ENCODE measurements at regions not wholly inside any gene's neighbourhood (a gene's known extent, or its start where the extent isn't known, plus 50 kb on each side); places are given as distances from the start of the nearest gene placed in this dataset.
"Not testable (repeated sequence)": the region's sequence is repeated elsewhere in the genome, so short reads cannot be mapped to it uniquely, and the experiment has no call there.

DNA sequence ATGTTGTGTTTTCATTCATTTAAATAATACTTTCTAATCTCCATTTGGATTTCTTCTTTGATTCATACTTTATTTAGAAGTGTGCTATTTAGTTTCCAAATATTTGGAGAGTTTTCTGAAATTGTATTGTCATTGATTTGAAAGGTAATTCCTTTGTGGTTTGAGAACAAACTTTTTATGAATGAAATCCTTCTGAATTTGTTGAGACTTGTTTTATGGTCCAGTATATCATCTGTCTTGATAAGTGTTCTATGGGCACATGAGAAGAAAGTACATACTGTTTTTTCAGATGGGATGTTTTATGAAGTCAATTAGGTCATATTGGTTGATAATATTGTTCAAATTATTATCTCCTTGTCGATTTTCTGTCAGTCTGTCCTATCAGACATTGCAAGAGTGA, 953.8 kb downstream of the NR2F1-AS1 start:
- Histone ChIP-seq H3K4me3 (ENCODE audit: low read length) (no peak overlapping the region), H3K27me3 (ENCODE audit: insufficient read depth, low read length) (no peaks in the 10 kb centered on the region), H3K9me3 (ENCODE audit: insufficient read depth, low read depth, low read length) (no peaks in the 10 kb centered on the region), H3K27ac (ENCODE audit: low read depth, low read length) (no peak overlapping the region), H3K4me1 (ENCODE audit: insufficient read depth, low read length) (no peaks in the 10 kb centered on the region), H3K9ac (ENCODE audit: low read depth, low read length) (no peak overlapping the region), H3K36me3 (ENCODE audit: insufficient read depth, low read length) (no peaks in the 10 kb centered on the region)
- WGBS, result 80% methylated on average over 1 of the region's 1 CpG

DNA sequence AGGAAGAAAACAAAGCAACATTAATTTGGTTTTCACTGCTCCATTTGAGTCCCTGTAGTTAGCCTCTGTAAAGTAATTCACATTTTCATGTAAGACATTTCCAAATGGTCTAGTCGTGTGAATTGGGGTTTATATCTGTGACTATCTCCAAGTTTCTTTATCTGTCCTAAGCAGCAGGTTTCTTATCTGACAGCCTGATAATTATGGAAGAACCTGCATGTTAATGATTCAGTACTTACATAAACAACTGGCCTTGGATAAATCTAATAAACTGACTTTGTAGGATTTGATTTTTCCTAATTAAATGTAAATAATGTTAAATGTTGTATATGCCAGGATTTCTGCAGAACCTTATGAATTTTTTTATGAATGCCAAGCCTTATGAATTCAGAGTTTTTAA, 964.9 kb downstream of the NR2F1-AS1 start:
- Histone ChIP-seq H3K4me3 (ENCODE audit: low read length) (no peak overlapping the region), H3K27ac (ENCODE audit: low read depth, low read length) (no peak overlapping the region), H3K36me3 (ENCODE audit: insufficient read depth, low read length) (no peaks in the 10 kb centered on the region), H3K9ac (ENCODE audit: low read depth, low read length) (no peak overlapping the region), H3K9me3 (ENCODE audit: insufficient read depth, low read depth, low read length) (no peaks in the 10 kb centered on the region), H3K4me1 (ENCODE audit: insufficient read depth, low read length) (no peaks in the 10 kb centered on the region), H3K27me3 (ENCODE audit: insufficient read depth, low read length) (no peaks in the 10 kb centered on the region)
- WGBS, result no CpG with 5 or more reads among the region's 1 CpG

DNA sequence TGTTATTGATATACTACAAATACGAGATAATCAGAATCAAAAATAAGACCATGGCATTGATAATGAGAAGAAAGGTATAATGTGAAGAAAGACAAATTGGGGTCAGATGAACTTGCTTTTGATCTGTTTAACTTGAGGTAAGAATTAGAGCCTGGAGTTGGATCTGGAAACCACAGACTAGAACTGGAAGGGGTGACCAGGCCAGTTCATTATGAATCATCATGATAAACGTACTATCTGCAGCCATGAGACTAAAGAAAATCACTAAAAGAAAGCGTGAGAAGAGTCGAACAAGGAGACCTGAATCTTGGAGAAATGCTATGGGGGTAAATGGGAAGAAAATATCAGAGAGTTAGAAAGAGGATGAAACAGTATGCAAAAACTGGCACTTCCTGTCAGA, 967.5 kb downstream of the NR2F1-AS1 start:
- Histone ChIP-seq H3K4me3 (ENCODE audit: low read length) (no peak overlapping the region), H3K9me3 (ENCODE audit: insufficient read depth, low read depth, low read length) (no peaks in the 10 kb centered on the region), H3K4me1 (ENCODE audit: insufficient read depth, low read length) (no peaks in the 10 kb centered on the region), H3K27me3 (ENCODE audit: insufficient read depth, low read length) (no peaks in the 10 kb centered on the region), H3K9ac (ENCODE audit: low read depth, low read length) (no peak overlapping the region), H3K27ac (ENCODE audit: low read depth, low read length) (no peak overlapping the region), H3K36me3 (ENCODE audit: insufficient read depth, low read length) (no peaks in the 10 kb centered on the region)
- WGBS, result 98% methylated on average over 4 of the region's 4 CpGs

DNA sequence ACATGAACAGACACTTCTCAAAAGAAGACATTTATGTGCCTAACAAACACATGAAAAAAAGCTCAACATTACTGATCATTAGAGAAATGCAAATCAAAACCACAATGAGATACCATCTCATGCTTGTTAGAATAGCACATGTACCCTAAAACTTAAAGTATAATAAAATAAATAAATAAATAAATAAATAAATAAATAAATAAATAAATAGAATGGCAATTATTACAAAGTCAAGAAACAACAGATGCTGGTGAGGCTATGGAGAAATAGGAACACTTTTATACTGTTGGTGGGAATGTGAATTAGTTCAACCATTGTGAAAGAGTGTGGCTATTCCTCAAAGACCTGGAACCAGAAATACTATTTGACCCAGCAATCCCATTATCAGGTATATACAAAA, 970.6 kb downstream of the NR2F1-AS1 start:
- not testable (repeated sequence) for H3K9me3 ChIP-seq (ENCODE audit: insufficient read depth, low read depth, low read length); H3K9ac ChIP-seq (ENCODE audit: low read depth, low read length); H3K4me3 ChIP-seq (ENCODE audit: low read length); H3K4me1 ChIP-seq (ENCODE audit: insufficient read depth, low read length); H3K27ac ChIP-seq (ENCODE audit: low read depth, low read length); H3K27me3 ChIP-seq (ENCODE audit: insufficient read depth, low read length); H3K36me3 ChIP-seq (ENCODE audit: insufficient read depth, low read length)

DNA sequence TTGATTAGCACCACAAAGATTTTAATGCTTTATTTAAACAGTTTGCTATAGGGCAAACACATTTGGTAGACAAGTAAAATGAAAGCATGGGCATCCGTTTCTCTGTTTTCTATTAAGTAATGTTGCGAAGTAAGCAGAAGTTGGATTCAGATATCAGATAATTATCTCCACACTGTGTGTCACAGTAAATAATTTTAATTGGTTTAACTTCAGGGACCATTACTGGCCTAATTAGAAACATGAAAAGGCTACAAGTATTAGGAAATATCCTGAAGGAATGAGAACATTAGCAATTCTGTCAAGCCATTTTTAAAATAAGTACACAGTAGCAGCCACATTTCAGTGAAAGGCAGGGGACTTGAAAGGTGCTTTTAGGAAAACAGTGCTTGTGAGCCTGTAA, 975.4 kb downstream of the NR2F1-AS1 start:
- Histone ChIP-seq H3K9me3 (ENCODE audit: insufficient read depth, low read depth, low read length) (no peaks in the 10 kb centered on the region), H3K4me1 (ENCODE audit: insufficient read depth, low read length) (no peaks in the 10 kb centered on the region), H3K27me3 (ENCODE audit: insufficient read depth, low read length) (no peaks in the 10 kb centered on the region), H3K4me3 (ENCODE audit: low read length) (no peak overlapping the region), H3K36me3 (ENCODE audit: insufficient read depth, low read length) (no peaks in the 10 kb centered on the region), H3K9ac (ENCODE audit: low read depth, low read length) (no peak overlapping the region), H3K27ac (ENCODE audit: low read depth, low read length) (no peak overlapping the region)
- 93% methylated on average over 2 of the region's 2 CpGs for WGBS

DNA sequence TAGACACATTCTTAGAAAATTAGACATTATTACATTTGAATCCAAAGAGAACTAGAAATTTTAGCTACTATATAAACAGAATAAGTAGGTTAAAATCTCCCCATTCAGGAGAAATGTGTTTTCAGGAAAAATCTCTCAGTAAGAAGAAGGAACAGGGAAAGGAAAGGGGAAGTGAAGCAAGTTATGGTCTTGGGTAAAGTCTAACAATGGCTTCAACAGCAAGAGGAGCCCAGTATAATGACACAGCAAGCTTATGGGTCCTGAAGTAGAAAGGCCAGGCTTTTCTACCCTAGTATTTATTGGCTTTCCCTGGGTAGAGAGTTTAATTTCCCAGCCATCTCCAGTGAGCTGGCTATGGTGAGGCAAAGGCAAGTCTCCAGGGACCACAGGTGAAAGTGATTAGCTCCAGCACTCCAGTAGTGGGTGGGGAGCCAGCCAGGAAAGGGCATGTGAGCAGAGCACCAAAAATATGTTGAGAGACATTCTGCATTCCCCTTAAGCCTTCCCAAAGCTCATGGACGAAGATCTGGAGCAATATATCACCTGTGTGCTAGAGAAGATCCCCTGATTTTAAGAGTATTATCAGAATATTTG, 981.7 kb downstream of the NR2F1-AS1 start:
- Histone ChIP-seq H3K9ac (ENCODE audit: low read depth, low read length) (no peak overlapping the region), H3K9me3 (ENCODE audit: insufficient read depth, low read depth, low read length) (no peaks in the 10 kb centered on the region), H3K27ac (ENCODE audit: low read depth, low read length) (no peak overlapping the region), H3K27me3 (ENCODE audit: insufficient read depth, low read length) (no peaks in the 10 kb centered on the region), H3K4me3 (ENCODE audit: low read length) (no peak overlapping the region), H3K36me3 (ENCODE audit: insufficient read depth, low read length) (no peaks in the 10 kb centered on the region), H3K4me1 (ENCODE audit: insufficient read depth, low read length) (peaks cover 7% of the 10 kb centered on the region; the same call in 1 of the 2 replicates)
- WGBS, result 100% methylated on average over 1 of the region's 1 CpG

DNA sequence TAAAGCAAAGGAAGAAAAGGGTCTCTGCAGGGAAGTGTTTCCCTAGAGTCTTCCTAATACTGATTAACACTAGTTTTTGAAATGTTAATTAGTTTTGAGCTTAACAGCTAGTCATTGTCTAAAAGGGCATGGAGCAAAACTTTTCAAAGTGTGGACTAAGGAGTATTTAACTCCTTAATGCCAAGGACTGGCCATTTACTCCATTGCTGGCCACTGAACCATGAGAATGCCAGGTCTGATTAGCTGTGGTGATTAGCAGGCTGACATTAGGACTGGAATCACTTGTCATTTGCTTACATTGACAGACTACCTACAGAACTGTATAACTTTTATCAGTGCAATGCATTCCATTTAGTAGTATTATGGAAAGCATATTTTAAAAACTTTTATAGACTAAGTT, 987.0 kb downstream of the NR2F1-AS1 start:
- H3K27me3 ChIP-seq (ENCODE audit: insufficient read depth, low read length), result no peaks in the 10 kb centered on the region
- no peaks in the 10 kb centered on the region for H3K9me3 ChIP-seq (ENCODE audit: insufficient read depth, low read depth, low read length)
- peaks cover 18% of the 10 kb centered on the region; the same call in 1 of the 2 replicates for H3K4me1 ChIP-seq (ENCODE audit: insufficient read depth, low read length)
- H3K9ac ChIP-seq (ENCODE audit: low read depth, low read length), result no peak overlapping the region
- no peaks in the 10 kb centered on the region for H3K36me3 ChIP-seq (ENCODE audit: insufficient read depth, low read length)
- H3K27ac ChIP-seq (ENCODE audit: low read depth, low read length), result no peak overlapping the region
- no peak overlapping the region for H3K4me3 ChIP-seq (ENCODE audit: low read length)

DNA sequence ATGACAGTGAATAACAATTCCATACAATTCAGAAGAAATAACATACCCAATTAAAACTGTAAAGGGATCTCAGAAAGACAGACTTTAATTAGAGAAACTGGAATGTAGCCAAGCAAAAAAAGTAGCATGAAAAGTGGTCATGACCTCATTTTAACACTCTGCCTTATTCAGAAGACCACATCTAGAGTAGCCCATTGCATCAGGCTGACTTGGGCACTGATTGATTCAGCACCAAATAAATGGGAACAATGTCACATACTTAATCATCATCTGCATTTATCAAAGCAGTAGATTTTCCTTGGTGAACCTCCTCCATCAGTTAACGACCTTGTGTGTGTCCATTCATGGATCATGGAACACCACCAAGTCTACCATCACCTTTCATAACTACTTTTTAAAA, 992.1 kb downstream of the NR2F1-AS1 start:
- Histone ChIP-seq H3K27me3 (ENCODE audit: insufficient read depth, low read length) (no peaks in the 10 kb centered on the region), H3K27ac (ENCODE audit: low read depth, low read length) (no peak overlapping the region), H3K36me3 (ENCODE audit: insufficient read depth, low read length) (no peaks in the 10 kb centered on the region), H3K9ac (ENCODE audit: low read depth, low read length) (no peak overlapping the region), H3K4me1 (ENCODE audit: insufficient read depth, low read length) (peaks cover 6% of the 10 kb centered on the region; the same call in 1 of the 2 replicates), H3K4me3 (ENCODE audit: low read length) (no peak overlapping the region), H3K9me3 (ENCODE audit: insufficient read depth, low read depth, low read length) (no peaks in the 10 kb centered on the region)
- WGBS, result 96% methylated on average over 1 of the region's 1 CpG

DNA sequence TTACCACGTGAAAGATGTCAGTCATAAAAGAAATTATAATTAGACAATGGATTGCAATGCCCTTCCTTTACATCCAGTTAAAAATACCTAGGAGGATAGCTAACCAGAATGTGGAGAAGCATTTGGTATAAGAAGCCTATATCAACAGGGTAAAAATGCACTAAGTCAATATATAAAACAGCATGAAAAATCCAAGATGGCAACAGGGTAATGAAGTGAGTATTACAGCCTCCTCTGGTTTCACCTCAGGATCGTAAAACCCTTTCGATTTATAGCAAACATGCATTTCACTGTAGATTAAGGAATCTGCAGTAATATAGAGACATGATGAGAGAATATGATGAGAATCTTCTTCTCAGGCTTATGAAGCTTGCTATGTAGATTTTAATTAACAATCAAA, 999.3 kb downstream of the NR2F1-AS1 start:
- H3K27ac ChIP-seq (ENCODE audit: low read depth, low read length), result no peak overlapping the region
- H3K9ac ChIP-seq (ENCODE audit: low read depth, low read length), result no peak overlapping the region
- no peak overlapping the region for H3K4me3 ChIP-seq (ENCODE audit: low read length)
- WGBS, result 100% methylated on average over 2 of the region's 3 CpGs
- H3K36me3 ChIP-seq (ENCODE audit: insufficient read depth, low read length), result no peaks in the 10 kb centered on the region
- no peaks in the 10 kb centered on the region for H3K4me1 ChIP-seq (ENCODE audit: insufficient read depth, low read length)
- no peaks in the 10 kb centered on the region for H3K27me3 ChIP-seq (ENCODE audit: insufficient read depth, low read length)
- no peaks in the 10 kb centered on the region for H3K9me3 ChIP-seq (ENCODE audit: insufficient read depth, low read depth, low read length)

DNA sequence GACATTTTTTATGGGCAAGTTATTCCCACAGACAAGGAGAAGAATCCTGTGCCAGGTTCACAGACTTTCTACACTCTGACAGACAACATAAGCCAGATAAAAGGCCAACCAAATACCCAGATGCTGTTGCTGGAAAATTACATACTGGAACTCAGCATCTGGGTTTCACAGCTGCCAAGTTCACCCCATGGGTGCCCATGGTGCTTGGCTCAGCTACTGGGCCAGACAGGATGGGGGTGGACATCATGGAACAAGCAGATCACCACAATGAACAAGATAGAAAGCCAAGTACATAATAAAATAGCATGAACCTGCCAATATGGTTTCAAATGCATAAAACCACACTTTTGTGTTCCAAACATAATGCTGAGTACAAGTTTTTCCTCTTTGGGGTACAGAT, 999.8 kb downstream of the NR2F1-AS1 start:
- H3K9me3 ChIP-seq (ENCODE audit: insufficient read depth, low read depth, low read length), result no peaks in the 10 kb centered on the region
- H3K36me3 ChIP-seq (ENCODE audit: insufficient read depth, low read length), result no peaks in the 10 kb centered on the region
- H3K27me3 ChIP-seq (ENCODE audit: insufficient read depth, low read length), result no peaks in the 10 kb centered on the region
- no peak overlapping the region for H3K9ac ChIP-seq (ENCODE audit: low read depth, low read length)
- H3K4me3 ChIP-seq (ENCODE audit: low read length), result no peak overlapping the region
- no peaks in the 10 kb centered on the region for H3K4me1 ChIP-seq (ENCODE audit: insufficient read depth, low read length)
- no peak overlapping the region for H3K27ac ChIP-seq (ENCODE audit: low read depth, low read length)

DNA sequence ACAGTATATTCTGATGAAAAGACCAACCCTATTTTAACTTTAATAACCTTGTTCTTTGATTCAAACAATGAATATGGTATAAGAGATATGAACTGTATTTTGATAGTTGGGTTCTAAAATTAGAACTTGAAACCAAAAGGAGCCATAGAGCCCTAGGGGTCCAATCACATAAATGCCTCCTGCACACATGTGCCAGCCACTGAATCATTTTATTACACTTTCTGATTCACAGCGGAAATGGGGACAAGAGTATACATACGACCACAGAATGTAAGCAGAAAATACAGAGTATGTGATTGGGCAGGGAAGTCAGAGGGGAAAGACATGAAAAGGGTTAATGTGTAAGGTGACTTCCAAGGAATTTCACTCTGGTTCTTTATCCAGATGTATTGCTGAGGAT, 1000.2 kb downstream of the NR2F1-AS1 start:
- 97% methylated on average over 2 of the region's 2 CpGs for WGBS
- H3K27me3 ChIP-seq (ENCODE audit: insufficient read depth, low read length), result no peaks in the 10 kb centered on the region
- H3K9me3 ChIP-seq (ENCODE audit: insufficient read depth, low read depth, low read length), result no peaks in the 10 kb centered on the region
- no peaks in the 10 kb centered on the region for H3K4me1 ChIP-seq (ENCODE audit: insufficient read depth, low read length)
- H3K36me3 ChIP-seq (ENCODE audit: insufficient read depth, low read length), result no peaks in the 10 kb centered on the region
- no peak overlapping the region for H3K4me3 ChIP-seq (ENCODE audit: low read length)
- no peak overlapping the region for H3K27ac ChIP-seq (ENCODE audit: low read depth, low read length)
- H3K9ac ChIP-seq (ENCODE audit: low read depth, low read length), result no peak overlapping the region

DNA sequence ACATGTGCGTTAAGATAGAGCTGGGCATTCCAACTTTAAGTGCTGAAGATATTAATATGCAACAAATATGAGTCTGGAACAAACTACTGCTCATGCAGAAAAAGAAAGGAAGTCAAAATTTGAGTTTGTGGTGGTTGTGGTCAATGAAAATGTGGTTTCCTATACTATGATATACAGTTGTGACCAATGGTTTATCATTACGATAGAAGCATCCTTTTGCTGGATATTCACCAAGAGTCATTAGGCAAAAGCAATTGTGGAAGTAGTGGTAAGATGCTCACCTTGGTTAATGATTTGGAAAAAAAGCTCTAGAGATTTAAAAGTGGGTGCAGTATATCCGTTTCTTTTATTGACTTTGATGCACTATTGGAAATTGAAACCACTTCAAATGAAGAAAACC, 1007.0 kb downstream of the NR2F1-AS1 start:
- Histone ChIP-seq H3K4me3 (ENCODE audit: low read length) (no peak overlapping the region), H3K36me3 (ENCODE audit: insufficient read depth, low read length) (no peaks in the 10 kb centered on the region), H3K9me3 (ENCODE audit: insufficient read depth, low read depth, low read length) (no peaks in the 10 kb centered on the region), H3K4me1 (ENCODE audit: insufficient read depth, low read length) (no peaks in the 10 kb centered on the region), H3K27me3 (ENCODE audit: insufficient read depth, low read length) (no peaks in the 10 kb centered on the region), H3K27ac (ENCODE audit: low read depth, low read length) (no peak overlapping the region), H3K9ac (ENCODE audit: low read depth, low read length) (no peak overlapping the region)
- WGBS, result 92% methylated on average over 3 of the region's 3 CpGs
